ENCODE measurements at regions not wholly inside any gene's neighbourhood (a gene's known extent, or its start where the extent isn't known, plus 50 kb on each side); places are given as distances from the start of the nearest gene placed in this dataset.

DNA sequence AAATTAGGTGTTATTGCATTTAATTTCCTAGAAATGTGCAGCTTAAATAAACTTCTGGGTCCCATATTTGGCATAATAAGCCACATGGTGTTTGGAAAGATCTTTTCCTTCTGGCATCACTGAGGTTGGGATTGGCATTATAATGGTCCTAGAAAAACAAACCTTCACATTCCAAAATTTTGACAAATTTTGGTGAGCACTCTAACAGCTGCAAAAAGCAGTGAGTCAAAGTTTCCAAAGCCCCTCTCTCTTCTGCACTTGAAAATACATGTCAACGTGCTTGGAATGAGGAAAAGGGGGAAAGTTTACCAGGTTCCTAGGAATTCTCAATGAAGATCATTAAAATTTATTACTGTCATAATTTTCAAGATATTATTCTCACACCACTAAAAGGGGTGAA is 77.8 kb upstream of the STK17B start:
- DNase-seq, result no peak

DNA sequence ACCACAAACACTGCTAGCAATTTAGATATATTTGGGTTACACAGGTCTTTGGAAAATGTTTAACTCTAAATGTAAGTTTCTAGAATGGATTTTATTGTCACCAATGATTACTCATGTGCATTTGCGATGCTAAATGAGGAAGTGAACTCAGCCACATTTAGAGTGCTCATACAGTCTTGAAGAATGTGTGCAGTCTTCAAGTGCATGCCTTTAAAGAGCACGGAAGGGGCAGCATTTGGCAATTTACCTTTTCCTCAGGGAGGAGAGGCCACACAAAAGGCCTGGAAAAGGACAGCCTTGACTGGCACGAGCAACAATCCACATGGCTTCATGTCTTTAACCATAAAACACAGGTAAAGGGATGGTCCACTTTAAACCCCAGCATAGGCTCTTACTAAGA is 78.5 kb upstream of the STK17B start:
- no peak for DNase-seq

DNA sequence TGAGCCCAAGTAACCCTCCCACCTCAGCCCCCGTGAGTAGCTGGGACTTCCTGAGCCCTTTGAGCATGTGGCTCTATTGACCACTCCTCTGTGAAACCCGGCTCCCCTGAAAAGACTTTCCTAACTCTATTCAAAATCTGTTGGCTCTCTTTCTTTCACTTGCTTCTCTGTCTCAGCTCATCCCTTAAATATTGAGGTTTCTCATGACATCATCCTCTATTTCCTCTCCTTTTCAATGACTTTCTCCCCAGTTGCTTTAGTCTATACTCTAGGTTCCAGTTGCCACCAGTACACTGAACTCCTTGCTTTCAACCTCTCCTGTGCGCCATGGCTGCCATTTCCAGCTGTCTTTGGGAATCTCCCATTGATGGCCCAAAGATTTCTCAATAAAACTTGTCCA is 79.8 kb upstream of the STK17B start:
- no peak for DNase-seq

DNA sequence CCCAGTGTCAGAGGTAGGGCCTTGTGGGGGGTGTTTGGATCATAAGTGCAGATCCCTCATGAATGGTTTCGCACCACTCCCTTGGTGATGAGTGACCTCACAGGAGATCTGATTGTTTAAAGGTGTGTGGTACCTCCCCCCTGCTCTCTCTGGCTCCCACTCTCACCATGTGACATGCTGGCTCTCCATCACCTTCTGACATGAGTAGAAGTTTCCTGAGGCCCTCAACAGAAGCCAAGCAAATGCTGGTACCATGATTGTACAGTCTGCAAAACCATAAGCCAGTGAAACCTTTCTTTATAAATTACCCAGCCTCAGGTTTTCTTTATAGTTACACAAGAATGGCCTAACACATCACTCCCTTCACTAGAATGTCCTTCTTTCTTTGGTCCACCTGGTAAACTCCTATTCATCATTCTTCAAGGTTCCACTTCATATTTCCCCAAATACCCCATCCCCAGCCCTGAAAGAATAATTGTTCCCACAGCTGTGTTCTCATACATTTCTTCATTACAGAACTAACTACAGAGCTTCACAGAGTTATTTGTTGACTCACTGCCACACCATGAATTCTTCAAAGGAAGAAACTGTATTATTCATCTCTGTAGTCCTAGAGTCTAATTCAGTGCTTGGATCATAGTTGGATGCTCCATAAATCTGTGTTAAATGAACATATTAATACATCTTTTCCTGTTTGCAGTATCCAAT is 81.2 kb upstream of the STK17B start:
- no peak for DNase-seq

DNA sequence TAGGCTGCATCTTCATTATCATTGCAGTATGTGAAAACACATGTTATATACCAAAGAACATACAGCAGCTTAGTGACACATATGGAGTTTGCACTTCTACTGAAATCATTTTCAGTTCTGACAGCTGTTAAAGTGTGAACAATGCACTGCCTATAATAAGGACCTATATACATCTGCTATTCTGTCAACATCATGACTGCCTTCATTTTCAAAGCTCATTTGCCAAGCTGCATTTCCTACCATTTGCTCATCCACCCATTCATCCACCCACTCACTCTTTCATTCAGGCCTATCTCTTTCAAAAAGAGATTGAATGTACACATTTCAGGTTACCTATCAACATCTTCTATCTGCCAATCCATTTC is 81.7 kb upstream of the STK17B start:
- DNase-seq, result no peak

DNA sequence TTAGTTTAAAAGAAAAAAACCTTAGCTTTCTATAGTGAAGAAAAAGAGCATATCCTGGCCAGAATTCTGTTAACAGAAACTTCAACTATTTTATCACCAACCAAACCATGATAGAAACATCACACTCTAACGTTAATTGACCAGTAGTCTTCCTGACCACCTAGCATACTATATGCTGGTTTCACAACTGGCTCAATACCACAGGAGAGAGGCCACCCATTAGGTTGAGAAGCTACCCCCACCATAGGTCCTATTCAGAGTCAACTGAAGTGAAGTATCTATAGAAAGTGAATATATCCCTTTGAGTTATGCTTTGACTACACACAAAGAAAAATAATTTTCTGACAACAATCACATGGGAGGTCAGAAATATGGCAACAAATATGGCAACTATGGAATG is 85.2 kb upstream of the STK17B start:
- no peak for DNase-seq

DNA sequence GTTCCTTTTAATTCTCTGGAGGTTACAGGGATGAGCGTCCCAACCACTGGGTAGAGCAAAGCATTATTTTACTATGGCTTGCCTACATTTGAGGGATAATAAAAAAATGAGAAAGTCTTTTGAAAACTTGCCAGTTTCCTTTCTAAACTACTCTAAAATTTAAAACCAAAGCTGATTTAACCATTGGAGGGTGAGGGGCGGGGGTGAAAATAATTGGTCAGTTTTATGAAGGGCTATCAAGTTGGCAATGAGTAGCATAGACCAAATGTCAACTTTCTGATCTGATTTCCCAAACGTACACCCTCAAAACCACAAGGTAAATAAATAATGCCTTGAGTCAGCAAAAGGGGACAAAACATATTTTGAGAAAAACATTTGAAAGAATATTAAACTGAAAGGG is 85.7 kb upstream of the STK17B start:
- DNase-seq, result no peak

DNA sequence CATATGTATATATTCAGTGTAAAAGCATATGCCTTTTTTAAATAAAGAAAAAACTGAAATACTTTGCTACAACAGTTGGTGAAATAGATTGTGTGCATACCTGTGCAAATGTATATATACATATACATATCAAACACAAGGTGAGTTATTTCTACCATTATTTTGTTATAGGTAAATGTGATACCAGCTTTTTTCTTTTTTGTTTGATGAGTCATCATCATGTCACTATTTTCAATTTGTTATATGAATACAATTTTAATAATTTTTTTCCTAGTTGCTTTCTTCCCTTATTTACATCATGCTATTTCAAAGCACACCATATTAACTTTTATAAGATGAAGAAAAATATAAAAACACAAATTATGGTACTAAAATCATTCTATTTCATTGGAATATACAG is 87.0 kb upstream of the STK17B start:
- DNase-seq, result no peak

DNA sequence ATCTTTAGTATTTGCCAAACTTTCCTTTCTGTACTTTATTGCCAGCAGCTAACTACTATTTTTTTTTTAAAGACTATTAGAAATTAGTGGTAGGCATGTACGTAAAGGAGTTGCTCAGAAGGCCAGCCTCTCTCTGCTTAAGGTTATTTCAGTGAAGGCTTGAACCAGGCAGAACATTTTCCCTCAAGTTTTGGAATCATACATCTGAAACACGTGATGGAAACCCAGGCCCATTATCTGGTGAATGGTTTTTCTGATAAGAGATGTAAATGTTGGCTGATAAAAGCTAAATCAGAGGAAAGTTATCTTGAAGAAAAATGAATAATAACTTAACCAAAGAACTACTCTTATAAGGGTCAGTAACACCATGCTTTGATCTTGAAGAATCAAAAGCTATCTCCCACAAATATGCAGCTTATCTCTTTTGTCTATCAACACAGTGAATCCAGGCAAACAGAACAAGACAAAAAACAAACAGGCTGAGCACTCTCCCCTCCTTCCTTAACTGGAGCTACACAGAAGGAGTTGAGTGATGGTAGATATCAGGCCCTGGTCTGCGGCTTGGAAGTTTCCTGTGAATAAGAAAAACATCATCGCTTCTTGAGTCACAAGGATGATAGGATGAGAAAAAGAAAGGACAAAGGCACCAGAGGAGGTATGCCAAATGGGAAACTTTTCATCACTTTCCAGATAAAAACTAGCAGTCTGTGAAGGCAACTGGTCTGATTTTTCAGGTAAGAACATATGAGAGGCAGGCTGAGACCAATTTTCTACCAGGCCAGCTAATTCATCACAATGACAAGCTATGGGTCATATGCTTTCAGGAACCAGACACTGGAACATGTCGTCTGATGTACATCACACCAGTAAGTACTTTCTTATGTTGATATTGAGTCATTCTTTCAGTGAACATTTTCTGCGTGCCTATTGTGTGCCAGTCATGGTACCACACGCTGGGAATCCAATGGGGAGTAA is 88.4 kb upstream of the STK17B start:
- DNase-seq, result no peak

DNA sequence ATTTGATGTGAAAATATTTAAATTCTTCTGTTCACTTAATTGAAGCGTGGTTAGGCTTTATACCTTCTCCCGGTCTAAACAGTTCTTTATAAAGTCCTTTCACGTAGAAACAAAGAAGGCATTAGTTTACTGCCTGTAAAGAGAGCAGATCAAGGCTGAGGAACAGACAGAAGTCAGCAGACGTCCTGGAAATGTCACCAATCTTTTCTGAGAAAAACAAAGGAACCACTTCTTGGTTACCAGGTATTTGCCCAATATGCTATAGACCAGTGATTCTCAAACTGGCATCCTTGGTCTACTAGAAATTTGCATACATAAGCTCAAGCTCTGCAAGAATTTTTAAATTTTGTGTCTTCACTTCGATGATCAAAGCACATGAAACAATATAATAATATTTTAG is 89.2 kb upstream of the STK17B start:
- DNase-seq, result no peak

DNA sequence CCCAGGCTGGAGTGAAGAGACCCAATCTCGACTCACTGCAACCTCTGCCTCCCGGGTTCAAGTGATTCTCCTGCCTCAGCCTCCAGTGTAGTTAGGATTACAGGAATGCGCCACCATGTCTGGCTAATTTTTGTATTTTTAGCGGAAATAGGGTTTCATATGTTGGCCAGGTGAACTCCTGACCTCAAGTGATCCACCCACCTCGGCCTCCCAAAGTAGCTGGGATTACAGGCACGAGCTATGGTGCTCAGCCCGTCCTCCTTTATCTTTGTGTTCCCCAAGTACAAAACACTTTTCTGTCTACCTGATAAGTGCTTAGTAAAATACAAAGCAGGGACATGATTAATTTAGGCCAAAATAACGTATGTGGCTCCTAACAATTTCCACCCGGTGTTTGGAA is 91.2 kb upstream of the STK17B start:
- no peak for DNase-seq

DNA sequence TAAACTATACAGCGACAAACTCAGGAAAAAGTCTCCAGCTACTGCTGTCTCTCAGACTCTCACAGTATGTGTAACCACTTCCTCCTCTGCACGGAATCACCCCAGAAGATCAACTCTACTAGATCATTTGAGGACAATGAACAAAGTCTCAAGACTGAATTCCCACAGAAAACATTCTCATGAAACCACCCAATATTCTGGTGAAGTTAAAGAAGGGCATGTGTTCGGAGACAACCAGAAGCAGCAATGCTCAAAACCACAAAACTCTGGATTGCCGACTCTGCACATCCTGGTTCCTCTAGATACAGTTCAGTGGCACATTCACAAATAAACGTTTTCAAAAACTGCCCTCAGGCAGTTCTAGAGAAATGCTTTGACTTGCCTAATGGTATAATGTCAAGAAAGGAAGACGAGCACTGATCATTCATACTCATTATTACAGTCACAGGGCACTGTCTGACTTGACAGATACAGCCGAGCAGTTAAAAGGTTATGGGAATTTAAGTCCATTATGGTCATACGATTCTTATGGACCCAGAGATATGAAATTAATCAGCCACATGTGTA is 91.9 kb upstream of the STK17B start:
- DNase-seq, result peak; percentile 40

DNA sequence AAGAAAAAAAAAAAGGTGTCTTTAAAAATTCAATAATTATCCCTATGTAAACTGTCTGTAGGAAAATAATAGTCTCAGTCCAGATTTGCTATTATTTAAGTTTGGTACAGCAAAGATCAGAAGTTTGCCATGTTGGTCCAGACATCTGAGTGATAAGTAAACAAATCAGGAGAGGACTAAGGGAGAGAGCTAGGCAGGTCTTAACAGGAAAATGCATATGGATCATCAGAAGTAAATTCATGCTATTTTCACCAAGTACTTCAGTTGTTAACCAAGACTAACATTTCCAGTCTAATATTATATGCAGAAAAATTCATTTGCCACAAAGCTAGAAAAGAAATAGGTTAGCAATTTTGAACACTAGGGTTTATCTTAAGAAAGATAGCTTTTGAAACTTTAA is 95.0 kb upstream of the STK17B start:
- DNase-seq, result no peak

DNA sequence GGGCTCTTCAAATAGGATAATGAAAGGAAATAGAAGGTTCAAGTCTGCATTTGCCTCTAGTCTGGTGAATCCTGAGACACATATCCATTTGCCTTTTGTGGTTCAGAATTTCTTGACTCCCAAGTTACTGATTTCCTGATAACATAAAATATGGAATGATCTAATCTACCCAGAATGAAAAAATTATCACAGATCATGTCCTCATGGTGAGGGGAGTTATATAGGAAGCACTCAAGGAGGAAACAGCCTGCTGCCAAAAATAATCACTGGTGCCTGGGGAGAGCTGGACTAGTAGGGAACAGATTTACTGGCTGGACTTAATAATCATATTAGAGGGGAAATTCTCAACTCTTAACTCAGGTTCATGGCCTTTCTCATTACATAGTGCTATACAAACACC is 95.5 kb upstream of the STK17B start:
- no peak for DNase-seq

DNA sequence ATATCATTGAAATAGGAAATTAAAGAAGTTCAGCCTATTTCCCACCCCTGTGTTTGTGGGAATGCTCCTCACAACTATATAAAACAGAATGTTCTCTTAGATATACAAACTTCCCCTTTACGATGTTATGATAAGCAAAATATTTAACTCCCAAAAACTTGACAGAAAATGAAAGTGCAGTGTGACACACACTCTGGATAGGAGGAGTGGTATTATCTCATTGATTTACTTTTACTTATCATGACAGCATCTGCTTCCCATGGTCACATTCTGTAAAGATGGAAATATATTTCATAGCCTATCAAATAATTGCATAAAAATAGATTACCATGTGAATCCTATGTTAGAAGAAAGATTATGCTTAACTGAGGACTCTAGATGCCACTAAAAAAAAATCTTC is 96.6 kb upstream of the STK17B start:
- no peak for DNase-seq

DNA sequence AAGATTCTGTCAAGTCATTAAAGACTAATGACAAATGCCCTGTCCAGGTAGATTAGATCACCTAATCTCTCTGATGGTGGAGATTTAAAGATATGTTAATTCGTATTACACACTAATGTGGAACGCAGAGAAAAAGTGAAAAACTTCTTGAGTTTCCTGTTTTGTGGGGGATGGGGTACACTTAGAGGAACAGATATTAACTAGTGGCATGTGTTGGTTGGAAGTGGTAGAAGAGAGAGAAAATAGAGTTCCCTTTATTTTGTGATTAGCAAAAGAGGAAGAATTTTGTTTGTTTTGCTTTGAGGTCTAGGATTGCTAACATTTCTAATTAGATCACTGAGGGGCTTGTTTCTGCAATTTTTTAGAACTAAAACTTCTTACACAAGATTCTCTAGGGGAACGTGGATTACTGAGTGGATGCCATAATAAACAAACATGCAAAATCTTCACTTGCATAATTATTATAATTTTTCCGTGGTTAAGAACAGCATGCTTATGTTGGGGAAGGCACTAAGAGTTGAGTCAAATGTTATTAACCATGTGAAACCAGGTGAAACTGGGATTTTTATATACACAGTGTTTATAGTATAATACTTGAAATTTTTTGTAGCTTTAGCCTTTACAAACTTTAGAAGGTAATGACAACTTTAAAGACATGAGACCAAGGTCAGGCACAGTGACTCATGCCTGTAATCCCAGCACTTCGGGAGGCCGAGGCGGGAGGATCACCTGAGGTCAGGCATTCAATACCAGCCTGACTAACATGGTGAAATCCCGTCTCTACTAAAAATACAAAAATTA is 97.4 kb upstream of the STK17B start:
- no peak for DNase-seq

DNA sequence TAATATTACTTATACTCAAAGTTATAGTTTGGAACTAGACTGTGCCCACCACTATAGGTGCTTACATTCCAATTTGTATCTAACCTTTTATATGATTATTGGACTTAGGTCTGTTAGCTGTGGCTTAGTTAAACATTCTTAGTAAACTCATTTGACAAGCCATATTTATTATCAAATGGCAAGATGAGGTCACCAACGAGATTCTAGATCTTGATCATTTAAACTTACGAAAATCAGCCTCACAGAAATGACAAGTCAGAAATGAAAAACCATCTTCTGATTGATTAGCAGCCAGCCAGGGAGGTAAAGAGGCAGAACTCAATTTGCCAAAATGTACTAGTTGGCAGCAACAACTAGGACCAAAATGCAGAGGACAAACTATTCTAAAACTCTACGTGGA is 100.4 kb upstream of the STK17B start:
- no peak for DNase-seq

DNA sequence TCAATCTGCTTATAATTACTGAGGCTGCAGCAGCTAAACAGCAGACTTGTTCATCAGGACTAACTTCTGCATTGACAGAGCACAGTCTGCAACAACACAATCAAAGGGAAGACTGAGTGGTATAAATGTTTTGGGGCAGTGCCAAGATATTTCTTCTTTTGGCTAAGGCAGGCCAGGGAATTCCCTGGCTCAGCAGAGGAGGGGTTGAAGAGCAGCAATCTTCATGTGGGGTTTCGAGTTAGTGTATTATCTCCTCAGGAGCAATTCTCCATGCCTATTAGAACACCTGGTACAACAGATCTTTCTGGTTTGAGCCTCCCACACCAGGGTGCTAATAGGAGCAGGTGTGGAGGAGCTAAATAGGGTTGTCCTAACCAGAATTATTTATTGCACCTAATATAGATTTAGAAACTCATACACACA is 103.0 kb upstream of the STK17B start:
- DNase-seq, result no peak

DNA sequence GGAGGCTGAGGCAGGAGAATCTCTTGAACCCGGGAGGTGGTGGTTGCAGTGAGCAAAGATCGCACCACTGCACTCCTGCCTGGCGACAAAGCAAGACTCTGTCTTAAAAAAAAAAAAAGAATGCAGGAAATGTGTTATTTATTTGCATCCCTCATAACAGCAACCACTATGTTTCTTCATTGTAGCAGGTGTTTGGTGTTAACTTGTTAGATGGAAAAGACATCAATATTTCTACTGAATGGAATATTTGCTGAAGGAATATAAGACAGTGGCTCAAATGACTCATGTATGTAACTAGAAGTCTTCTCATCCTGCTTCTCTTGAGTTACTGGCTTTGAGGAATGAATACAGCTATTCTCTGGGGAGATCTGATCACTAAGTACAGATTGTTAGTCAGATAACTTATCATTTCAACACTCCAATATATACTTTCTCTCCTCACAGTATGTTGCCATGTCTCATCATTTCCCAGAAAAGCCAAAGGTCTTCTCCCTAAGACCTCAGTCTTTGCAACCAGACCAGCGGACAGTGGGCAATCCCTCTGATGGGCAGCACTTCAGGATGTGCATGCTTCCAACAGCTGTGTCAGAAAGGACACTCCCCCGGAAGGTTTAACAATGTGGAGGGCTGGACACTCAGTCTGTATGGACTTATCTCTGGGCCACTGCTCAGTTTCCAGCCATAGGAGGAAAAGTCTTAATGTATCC is 104.4 kb upstream of the STK17B start:
- DNase-seq, result no peak

DNA sequence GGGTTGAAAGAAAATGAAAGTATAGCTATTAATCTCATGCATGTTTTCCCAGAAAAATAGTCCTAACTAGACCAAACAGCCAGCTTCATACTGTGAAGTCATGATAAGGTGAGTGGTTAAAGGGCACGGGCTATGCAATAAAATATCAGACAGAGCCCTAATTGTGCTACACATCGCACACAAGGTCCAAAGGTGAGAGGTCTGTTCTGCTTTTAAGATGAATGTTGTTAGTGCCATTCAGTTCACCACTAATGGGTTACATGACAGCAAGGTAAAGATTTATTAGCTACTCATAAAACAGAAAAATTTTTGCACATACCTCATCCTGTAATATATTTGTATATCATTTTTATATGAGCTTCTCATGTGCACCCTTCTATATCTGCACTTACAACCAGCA is 105.0 kb upstream of the STK17B start:
- DNase-seq, result no peak

DNA sequence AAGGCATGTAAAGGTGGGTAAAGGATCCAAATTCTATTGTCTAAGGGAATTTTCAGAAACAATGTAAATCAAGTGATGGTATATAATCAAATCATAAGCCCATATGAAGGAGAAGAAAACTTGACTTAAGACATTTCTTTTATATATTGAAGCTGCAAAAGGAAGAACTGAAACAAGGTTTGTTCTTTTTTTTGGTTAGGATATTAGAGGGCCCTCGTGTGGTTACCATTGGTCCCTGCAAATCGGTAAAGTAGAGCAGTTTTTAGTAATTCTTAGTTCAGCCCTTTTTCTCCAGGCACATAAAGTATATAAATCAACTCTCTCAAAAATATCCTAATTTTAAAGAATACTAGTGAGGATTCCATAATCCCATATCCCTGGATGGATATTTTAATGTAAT is 105.6 kb upstream of the STK17B start:
- no peak for DNase-seq

DNA sequence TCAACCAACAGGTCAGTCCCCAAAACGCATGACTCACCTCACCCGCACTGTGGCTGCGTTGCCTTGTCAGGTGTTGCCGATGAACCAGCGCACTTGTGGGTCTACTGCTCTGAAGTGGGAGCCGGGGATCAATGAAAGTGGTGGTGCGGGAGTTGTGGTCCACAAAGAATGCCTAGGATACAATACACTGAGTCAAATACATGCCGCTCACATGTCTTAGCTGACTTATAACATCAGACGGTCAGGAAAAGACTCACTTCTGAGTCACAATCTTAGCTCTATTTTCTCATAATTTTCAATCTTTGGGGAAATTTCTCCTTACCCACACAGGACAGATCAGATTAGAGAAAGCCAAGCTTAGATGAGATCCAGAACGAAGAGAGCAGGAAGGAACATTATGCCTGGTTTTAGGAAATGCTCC is 107.1 kb upstream of the STK17B start:
- no peak for DNase-seq

DNA sequence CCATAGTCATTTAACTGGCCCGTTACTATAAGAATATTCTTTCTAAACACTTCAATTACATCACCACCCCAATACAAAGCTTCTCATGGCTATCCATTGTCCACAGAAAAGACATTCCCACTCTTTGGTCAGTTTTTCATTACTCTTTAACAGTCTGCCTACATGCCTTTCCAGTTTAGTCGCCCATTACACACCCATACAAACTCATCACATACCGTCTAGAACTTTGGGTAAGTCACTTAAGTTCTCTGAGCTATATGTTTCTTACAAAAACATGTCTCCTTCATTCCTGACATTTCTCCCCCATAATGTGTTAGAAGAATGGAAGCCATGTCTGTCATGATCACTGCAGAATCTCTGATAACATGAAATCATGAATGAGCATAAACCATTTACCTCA is 108.2 kb upstream of the STK17B start:
- no peak for DNase-seq
